HG03025 (cell line): ENCODE measurements at regions not wholly inside any gene's neighbourhood (a gene's known extent, or its start where the extent isn't known, plus 50 kb on each side); places are given as distances from the start of the nearest gene placed in this dataset.

Experiments
- ATAC-seq: cut with Tn5 transposase; IDR thresholded peaks from one replicate; pipeline ENCODE4 v1.9.1; 2021; ENCODE audit warnings: mild to moderate bottlenecking, moderate library complexity; ENCODE audit not compliant: unreplicated experiment, low FRiP score

GRCh38 chr4:24312261-24312913 lies 272.0 kb downstream of the DHX15 start:
- ATAC-seq, result no peak

- no peak for ATAC-seq
These were observed 280.4 kb downstream of the DHX15 start for GRCh38 chr4:24303926-24304325.

GRCh38 chr4:24298911-24299310 lies 285.4 kb downstream of the DHX15 start:
- no peak for ATAC-seq

GRCh38 chr4:24287096-24287495 lies 297.3 kb downstream of the DHX15 start:
- no peak for ATAC-seq

GRCh38 chr4:24285759-24286158 lies 298.6 kb downstream of the DHX15 start:
- ATAC-seq, result no peak

- ATAC-seq, result no peak
These were observed 301.9 kb downstream of the DHX15 start for GRCh38 chr4:24282446-24282845.

GRCh38 chr4:24279911-24280375 lies 304.4 kb downstream of the DHX15 start:
- ATAC-seq, result no peak

- ATAC-seq, result no peak
These were observed 304.9 kb downstream of the DHX15 start for GRCh38 chr4:24279469-24279868.

- no peak for ATAC-seq
These were observed 305.7 kb downstream of the DHX15 start for GRCh38 chr4:24278693-24279092.

GRCh38 chr4:24274381-24274941 lies 309.9 kb downstream of the DHX15 start:
- ATAC-seq, result no peak

- no peak for ATAC-seq
These were observed 311.2 kb downstream of the DHX15 start for GRCh38 chr4:24273136-24273535.

GRCh38 chr4:24266951-24267722 lies 317.2 kb downstream of the DHX15 start:
- no peak for ATAC-seq

- ATAC-seq, result no peak
These were observed 318.4 kb downstream of the DHX15 start for GRCh38 chr4:24265989-24266388.

- no peak for ATAC-seq
These were observed 321.7 kb downstream of the DHX15 start for GRCh38 chr4:24262616-24263015.

GRCh38 chr4:24262084-24262483 lies 322.3 kb downstream of the DHX15 start:
- no peak for ATAC-seq

- ATAC-seq, result no peak
These were observed 323.3 kb downstream of the DHX15 start for GRCh38 chr4:24260923-24261564.

GRCh38 chr4:24260133-24260715 lies 324.1 kb downstream of the DHX15 start:
- no peak for ATAC-seq

GRCh38 chr4:24256547-24256946 lies 327.8 kb downstream of the DHX15 start:
- ATAC-seq, result no peak

GRCh38 chr4:24256066-24256465 lies 328.3 kb downstream of the DHX15 start:
- no peak for ATAC-seq

GRCh38 chr4:24252121-24252520 lies 332.2 kb downstream of the DHX15 start:
- no peak for ATAC-seq

- no peak for ATAC-seq
These were observed 332.8 kb downstream of the DHX15 start for GRCh38 chr4:24251589-24251988.
